ENCODE measurements at regions not wholly inside any gene's neighbourhood (a gene's known extent, or its start where the extent isn't known, plus 50 kb on each side); places are given as distances from the start of the nearest gene placed in this dataset.

DNA sequence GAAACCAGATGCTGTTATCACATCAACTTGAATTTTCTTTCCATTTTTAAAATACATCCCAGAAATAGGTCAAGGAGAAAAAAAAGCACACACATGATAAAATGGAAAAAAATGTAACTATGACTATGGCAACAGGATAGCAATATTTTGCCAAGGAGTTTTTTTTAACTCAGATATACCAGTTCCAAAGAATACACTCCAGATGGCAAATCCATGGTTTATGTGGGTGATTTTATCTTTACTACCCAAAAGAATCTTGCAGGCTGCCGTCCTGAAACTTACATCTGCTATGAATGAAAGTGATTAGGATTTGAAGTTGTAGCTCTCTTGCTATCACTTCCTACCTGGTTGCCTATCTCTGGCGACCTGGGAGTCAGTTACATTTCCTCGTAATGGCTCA is 91.0 kb upstream of the PLPPR4 start (continued):
- TF ChIP-seq, protein P1, sequence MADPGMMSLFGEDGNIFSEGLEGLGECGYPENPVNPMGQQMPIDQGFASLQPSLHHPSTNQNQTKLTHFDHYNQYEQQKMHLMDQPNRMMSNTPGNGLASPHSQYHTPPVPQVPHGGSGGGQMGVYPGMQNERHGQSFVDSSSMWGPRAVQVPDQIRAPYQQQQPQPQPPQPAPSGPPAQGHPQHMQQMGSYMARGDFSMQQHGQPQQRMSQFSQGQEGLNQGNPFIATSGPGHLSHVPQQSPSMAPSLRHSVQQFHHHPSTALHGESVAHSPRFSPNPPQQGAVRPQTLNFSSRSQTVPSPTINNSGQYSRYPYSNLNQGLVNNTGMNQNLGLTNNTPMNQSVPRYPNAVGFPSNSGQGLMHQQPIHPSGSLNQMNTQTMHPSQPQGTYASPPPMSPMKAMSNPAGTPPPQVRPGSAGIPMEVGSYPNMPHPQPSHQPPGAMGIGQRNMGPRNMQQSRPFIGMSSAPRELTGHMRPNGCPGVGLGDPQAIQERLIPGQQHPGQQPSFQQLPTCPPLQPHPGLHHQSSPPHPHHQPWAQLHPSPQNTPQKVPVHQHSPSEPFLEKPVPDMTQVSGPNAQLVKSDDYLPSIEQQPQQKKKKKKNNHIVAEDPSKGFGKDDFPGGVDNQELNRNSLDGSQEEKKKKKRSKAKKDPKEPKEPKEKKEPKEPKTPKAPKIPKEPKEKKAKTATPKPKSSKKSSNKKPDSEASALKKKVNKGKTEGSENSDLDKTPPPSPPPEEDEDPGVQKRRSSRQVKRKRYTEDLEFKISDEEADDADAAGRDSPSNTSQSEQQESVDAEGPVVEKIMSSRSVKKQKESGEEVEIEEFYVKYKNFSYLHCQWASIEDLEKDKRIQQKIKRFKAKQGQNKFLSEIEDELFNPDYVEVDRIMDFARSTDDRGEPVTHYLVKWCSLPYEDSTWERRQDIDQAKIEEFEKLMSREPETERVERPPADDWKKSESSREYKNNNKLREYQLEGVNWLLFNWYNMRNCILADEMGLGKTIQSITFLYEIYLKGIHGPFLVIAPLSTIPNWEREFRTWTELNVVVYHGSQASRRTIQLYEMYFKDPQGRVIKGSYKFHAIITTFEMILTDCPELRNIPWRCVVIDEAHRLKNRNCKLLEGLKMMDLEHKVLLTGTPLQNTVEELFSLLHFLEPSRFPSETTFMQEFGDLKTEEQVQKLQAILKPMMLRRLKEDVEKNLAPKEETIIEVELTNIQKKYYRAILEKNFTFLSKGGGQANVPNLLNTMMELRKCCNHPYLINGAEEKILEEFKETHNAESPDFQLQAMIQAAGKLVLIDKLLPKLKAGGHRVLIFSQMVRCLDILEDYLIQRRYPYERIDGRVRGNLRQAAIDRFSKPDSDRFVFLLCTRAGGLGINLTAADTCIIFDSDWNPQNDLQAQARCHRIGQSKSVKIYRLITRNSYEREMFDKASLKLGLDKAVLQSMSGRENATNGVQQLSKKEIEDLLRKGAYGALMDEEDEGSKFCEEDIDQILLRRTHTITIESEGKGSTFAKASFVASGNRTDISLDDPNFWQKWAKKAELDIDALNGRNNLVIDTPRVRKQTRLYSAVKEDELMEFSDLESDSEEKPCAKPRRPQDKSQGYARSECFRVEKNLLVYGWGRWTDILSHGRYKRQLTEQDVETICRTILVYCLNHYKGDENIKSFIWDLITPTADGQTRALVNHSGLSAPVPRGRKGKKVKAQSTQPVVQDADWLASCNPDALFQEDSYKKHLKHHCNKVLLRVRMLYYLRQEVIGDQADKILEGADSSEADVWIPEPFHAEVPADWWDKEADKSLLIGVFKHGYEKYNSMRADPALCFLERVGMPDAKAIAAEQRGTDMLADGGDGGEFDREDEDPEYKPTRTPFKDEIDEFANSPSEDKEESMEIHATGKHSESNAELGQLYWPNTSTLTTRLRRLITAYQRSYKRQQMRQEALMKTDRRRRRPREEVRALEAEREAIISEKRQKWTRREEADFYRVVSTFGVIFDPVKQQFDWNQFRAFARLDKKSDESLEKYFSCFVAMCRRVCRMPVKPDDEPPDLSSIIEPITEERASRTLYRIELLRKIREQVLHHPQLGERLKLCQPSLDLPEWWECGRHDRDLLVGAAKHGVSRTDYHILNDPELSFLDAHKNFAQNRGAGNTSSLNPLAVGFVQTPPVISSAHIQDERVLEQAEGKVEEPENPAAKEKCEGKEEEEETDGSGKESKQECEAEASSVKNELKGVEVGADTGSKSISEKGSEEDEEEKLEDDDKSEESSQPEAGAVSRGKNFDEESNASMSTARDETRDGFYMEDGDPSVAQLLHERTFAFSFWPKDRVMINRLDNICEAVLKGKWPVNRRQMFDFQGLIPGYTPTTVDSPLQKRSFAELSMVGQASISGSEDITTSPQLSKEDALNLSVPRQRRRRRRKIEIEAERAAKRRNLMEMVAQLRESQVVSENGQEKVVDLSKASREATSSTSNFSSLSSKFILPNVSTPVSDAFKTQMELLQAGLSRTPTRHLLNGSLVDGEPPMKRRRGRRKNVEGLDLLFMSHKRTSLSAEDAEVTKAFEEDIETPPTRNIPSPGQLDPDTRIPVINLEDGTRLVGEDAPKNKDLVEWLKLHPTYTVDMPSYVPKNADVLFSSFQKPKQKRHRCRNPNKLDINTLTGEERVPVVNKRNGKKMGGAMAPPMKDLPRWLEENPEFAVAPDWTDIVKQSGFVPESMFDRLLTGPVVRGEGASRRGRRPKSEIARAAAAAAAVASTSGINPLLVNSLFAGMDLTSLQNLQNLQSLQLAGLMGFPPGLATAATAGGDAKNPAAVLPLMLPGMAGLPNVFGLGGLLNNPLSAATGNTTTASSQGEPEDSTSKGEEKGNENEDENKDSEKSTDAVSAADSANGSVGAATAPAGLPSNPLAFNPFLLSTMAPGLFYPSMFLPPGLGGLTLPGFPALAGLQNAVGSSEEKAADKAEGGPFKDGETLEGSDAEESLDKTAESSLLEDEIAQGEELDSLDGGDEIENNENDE (IDR thresholded peaks at IDR 0.05; ENCODE audit: insufficient replicate concordance, low read length): no peak
- TF ChIP-seq HDAC6 (IDR thresholded peaks at IDR 0.05; ENCODE audit: low read depth, low read length) (no peak), POLR2AphosphoS5 (IDR thresholded peaks at IDR 0.05; ENCODE audit: low read depth, low read length) (no peak), RNF2 (IDR thresholded peaks at IDR 0.05; ENCODE audit: borderline replicate concordance, low read depth, low read length, missing control alignments, poor library complexity, severe bottlenecking) (no peak), TCF12 (IDR thresholded peaks at IDR 0.05; ENCODE audit: low read depth, low read length) (no peak), SIRT6 (IDR thresholded peaks at IDR 0.05; ENCODE audit: low read length) (no peak), RFX5 (IDR thresholded peaks at IDR 0.05; ENCODE audit: borderline replicate concordance, low read depth, low read length) (no peak), KDM5A (IDR thresholded peaks at IDR 0.05; ENCODE audit: low read length) (no peak), TBP (IDR thresholded peaks at IDR 0.05; ENCODE audit: low read depth, low read length) (no peak)
- TF ChIP-seq, protein P2, sequence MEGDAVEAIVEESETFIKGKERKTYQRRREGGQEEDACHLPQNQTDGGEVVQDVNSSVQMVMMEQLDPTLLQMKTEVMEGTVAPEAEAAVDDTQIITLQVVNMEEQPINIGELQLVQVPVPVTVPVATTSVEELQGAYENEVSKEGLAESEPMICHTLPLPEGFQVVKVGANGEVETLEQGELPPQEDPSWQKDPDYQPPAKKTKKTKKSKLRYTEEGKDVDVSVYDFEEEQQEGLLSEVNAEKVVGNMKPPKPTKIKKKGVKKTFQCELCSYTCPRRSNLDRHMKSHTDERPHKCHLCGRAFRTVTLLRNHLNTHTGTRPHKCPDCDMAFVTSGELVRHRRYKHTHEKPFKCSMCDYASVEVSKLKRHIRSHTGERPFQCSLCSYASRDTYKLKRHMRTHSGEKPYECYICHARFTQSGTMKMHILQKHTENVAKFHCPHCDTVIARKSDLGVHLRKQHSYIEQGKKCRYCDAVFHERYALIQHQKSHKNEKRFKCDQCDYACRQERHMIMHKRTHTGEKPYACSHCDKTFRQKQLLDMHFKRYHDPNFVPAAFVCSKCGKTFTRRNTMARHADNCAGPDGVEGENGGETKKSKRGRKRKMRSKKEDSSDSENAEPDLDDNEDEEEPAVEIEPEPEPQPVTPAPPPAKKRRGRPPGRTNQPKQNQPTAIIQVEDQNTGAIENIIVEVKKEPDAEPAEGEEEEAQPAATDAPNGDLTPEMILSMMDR (IDR thresholded peaks at IDR 0.05; ENCODE audit: control extremely low read depth in 1 of 3, insufficient read depth in 1 of 3, low read depth in 1 of 3, low read length in 3 of 3): no peak
